GM19438 (cell line): ENCODE measurements at regions not wholly inside any gene's neighbourhood (a gene's known extent, or its start where the extent isn't known, plus 50 kb on each side); places are given as distances from the start of the nearest gene placed in this dataset.
"Not testable (repeated sequence)": the region's sequence is repeated elsewhere in the genome, so short reads cannot be mapped to it uniquely, and the experiment has no call there.

ENCODE experiments used
- ATAC-seq: cut with Tn5 transposase; IDR thresholded peaks from one replicate; pipeline ENCODE4 v1.9.1; 2021; ENCODE audit warnings: low read depth; ENCODE audit not compliant: unreplicated experiment

DNA sequence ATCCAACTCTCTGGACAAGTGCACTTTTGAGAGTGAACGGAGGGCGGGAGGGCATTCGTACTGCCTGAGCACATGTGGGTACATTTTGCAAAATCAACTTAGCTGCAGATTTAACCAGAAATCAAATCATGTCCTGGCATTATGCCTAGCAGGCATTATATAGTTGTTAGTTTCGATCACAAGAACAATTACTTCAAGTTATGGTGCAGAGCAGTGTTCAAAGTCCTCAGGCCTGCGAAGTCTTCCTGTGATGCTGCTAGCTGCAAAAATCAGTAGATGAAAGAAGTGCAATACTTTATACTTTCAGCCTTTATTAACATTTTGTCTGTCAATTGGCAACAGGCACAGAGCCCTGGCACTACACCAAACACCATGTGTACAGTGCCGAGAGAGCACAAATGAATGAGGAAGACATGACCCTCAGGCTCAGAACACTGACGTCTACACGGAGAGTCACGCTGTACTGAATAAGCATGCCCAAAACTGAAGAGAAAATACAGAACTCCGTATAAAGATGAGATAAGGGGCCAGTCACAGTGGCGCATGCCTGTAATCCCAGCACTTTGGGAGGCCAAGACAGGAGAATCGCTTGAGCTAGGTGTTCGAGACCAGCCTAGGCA is 92.1 kb upstream of the CREB1 start:
- no peak for ATAC-seq

- ATAC-seq: no peak
These were observed 91.2 kb upstream of the CREB1 start for GRCh38 chr2:207438414-207439126.

DNA sequence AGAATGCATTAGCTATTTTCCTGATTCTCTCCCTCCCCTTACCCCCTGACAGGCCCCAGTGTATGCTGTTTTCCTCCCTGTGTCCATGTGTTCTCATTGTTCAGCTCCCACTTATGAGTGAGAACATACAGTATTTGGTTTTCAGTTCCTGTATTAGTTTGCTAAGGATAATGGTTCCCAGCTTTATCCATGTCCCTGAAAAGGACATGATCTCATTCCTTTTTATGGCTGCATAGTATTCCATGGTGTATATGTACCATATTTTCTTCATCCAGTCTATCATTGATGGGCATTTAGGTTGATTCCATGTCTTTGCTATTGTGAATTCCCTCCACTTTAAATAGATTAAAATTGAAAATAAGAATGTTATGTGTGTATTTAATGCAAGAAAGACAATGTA is 89.9 kb upstream of the CREB1 start:
- ATAC-seq: not testable (repeated sequence)

- ATAC-seq: no peak
These were observed 85.0 kb upstream of the CREB1 start for GRCh38 chr2:207444756-207445155.

- ATAC-seq: no peak
These were observed 83.1 kb upstream of the CREB1 start for GRCh38 chr2:207446653-207447052.

- no peak for ATAC-seq
These were observed 81.8 kb upstream of the CREB1 start for GRCh38 chr2:207448006-207448405.

- ATAC-seq: no peak
These were observed 80.1 kb upstream of the CREB1 start for GRCh38 chr2:207449642-207450165.

DNA sequence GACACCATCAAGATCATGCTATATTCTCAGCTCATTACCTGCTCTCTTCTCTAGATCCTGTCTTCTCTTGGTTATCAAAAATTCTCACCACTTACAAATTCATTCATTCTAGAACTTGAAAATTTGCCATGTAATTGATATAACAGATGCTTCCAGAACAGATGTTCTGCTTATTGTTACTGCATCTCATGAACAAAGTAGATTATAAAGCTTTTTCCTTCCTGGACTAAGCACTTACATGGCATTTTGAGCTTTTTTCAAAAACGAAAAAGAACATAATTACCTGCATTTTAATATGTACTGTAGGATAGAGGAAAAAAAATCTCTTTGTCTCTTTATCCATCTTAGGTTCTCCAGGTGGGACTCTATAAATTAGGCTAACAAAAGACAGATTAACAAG is 79.6 kb upstream of the CREB1 start:
- no peak for ATAC-seq

- no peak for ATAC-seq
These were observed 71.2 kb upstream of the CREB1 start for GRCh38 chr2:207458582-207458981.

DNA sequence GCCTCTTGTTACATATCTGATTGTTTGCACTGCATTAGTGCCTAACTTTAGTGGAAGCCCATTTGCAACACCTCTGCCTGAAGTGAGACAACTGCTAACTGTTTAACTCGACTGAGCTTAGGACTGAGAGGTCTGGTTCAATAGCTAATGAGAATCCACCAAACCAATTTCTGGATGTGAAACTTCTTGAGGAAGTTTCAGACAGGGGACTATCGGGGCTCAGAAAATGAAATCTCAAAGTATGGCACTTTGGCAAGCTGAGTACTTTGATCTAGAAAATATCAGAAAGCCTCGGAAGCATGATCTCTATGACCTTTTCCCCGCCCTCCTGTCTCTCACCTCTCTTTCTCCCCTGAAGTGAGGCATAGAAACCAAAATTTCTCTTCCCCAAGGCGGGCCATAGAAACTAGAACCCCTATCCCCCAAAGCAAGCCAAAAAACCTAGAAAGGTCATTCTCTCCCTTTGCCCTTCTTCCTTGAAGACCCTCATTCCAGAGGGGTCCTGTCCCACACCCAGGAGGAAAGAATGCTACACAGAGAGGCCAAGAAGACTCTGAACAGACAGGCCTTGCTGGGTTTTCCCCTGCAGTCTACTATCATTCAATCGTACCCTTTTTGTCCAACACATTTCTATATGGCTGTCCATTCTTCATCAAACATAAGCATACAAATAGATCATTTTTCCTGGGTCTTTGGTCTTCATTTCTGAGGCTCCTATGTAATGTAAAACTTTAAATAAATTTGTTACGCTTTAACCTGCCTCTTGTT is 69.6 kb upstream of the CREB1 start:
- peak; percentile 93 for ATAC-seq

DNA sequence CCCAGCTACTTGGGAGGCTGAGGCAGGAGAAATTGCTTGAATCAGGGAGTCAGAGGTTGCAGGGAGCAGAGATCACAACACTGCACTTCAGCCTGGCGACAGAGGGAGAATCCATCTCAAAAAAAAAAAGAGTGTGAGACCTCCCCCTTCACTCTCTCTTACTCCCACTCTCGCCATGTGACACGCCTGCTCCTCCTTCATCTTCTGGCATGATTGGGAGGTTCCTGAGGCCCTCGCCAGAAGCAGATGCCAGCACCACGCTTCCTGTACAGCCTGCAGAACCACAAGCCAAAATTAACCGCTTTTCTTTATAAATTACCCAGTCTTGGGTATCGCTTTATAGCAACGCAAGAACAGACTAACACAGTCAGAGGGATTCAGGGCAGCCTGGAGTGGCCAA is 66.3 kb upstream of the CREB1 start:
- ATAC-seq: no peak

GRCh38 chr2:207464007-207464406 is 65.8 kb upstream of the CREB1 start:
- ATAC-seq: no peak

DNA sequence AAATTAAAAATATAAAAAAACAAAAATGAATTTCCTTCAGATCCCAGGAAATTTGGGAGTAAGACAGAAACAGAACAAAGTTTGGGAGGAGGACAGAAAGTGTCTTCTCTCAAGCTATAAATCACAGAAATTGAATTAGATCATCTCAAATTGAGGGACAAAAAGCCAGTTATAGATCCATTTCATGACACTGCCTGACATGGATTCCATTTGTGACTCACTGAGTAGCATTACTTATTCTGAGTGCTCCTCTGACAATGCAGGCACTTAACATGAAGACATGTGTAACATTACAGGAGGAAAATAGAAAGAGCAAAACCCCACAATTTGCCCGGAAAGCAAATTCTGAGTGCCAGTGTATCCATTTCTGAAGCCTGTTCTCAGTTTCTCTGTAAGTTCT is 63.9 kb upstream of the CREB1 start:
- no peak for ATAC-seq

- no peak for ATAC-seq
These were observed 61.9 kb upstream of the CREB1 start for GRCh38 chr2:207467716-207468347.

- no peak for ATAC-seq
These were observed 61.3 kb upstream of the CREB1 start for GRCh38 chr2:207468488-207468887.

GRCh38 chr2:207469451-207469850 is 60.3 kb upstream of the CREB1 start:
- no peak for ATAC-seq

DNA sequence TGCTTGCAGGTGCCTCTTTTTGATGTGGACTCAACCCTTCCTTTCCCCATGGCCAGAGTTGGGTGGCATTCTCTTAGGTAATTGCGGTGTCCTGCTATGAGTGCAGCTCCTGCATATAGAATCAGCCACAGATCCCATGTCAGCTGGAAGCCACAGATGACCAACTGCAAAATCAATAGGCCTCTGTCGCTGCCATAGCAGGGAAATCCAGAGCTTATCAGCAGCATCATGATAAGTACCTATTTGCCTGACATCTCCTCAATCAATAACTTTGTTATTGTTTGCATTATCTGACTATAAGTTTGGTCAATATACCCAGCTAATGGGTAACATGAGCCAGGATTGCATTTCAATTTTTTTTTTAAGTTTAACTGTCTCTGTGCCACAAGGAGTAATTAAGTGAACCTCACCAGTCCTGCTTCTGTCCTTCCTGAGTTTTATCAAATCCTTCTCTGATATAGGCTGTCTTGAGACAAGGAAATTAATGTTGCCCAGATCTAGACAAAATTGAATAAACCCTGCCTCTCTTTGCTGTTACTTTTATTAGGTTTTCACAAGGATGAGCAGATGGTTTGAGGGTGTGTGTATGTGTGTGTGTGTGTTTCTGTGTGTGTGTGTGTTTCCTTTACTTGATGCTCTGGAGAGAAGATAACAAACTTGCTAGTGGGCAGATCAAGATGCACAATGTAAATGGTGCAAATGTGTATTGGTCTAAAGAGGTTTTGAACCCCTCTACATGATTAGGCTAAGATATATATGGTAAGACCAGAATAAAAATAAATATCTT is 59.6 kb upstream of the CREB1 start:
- ATAC-seq: no peak

DNA sequence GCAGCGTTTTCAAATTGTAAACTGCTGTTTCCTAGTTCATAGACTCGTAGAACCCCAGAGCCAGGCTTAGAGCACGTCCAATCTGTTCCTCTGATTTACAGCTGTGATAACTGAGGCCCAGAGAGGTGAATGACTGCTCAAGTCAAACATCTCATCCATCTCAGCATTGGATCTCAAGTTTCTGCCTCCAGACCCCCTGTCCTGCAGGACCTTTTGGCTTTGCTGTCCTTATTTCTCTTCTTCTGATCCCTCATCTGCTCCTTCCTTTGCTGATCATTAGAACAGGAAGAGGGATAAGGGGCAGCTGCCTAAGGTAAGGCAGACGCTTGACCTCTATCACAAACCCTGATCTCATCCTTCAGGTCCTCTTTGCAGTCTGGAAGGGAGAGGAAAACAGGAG is 58.5 kb upstream of the CREB1 start:
- ATAC-seq: no peak

GRCh38 chr2:207472343-207473048 is 57.3 kb upstream of the CREB1 start:
- no peak for ATAC-seq
